Chondrocyte (in vitro differentiated cells): ENCODE measurements at regions not wholly inside any gene's neighbourhood (a gene's known extent, or its start where the extent isn't known, plus 50 kb on each side); places are given as distances from the start of the nearest gene placed in this dataset.
"Not testable (repeated sequence)": the region's sequence is repeated elsewhere in the genome, so short reads cannot be mapped to it uniquely, and the experiment has no call there.

Experiments
- DNase-seq: peaks from one replicate; pipeline ENCODE4 v3.0.0; 2021; ENCODE audit warnings: mixed read lengths, low spot score
- H3K27ac Mint-ChIP-seq: one replicate; pipeline ENCODE4 v1.8.0; 2021; ENCODE audit warnings: mild to moderate bottlenecking, moderate library complexity, mixed read lengths; ENCODE audit not compliant: unreplicated experiment
- H3K27me3 Mint-ChIP-seq: 2 replicates; pipeline ENCODE4 v1.8.0; 2021; ENCODE audit warnings: low read depth, mixed read lengths
- H3K36me3 Mint-ChIP-seq: 2 replicates; pipeline ENCODE4 v1.8.0; 2021; ENCODE audit warnings: low read depth, mixed read lengths
- H3K4me1 Mint-ChIP-seq: 2 replicates; pipeline ENCODE4 v1.8.0; 2021; ENCODE audit warnings: low read depth, mild to moderate bottlenecking, mixed read lengths
- H3K4me3 Mint-ChIP-seq: one replicate; pipeline ENCODE4 v1.8.0; 2021; ENCODE audit warnings: mild to moderate bottlenecking, moderate library complexity, mixed read lengths; ENCODE audit not compliant: unreplicated experiment
- H3K9me3 Mint-ChIP-seq: 2 replicates; pipeline ENCODE4 v1.8.0; 2021; ENCODE audit warnings: low read depth, mixed read lengths
- TF ChIP-seq, protein P1 (sequence below): fragments of 200-600 bp; sonication (generic); IDR thresholded peaks from 2 replicates; pipeline ENCODE4 v1.5.0; 2021; ENCODE audit warnings: antibody characterized with exemption, mild to moderate bottlenecking, moderate library complexity

GRCh38 chr4:75211422-75211821 is 278.5 kb downstream of the PARM1 start:
- TF ChIP-seq, protein P1, sequence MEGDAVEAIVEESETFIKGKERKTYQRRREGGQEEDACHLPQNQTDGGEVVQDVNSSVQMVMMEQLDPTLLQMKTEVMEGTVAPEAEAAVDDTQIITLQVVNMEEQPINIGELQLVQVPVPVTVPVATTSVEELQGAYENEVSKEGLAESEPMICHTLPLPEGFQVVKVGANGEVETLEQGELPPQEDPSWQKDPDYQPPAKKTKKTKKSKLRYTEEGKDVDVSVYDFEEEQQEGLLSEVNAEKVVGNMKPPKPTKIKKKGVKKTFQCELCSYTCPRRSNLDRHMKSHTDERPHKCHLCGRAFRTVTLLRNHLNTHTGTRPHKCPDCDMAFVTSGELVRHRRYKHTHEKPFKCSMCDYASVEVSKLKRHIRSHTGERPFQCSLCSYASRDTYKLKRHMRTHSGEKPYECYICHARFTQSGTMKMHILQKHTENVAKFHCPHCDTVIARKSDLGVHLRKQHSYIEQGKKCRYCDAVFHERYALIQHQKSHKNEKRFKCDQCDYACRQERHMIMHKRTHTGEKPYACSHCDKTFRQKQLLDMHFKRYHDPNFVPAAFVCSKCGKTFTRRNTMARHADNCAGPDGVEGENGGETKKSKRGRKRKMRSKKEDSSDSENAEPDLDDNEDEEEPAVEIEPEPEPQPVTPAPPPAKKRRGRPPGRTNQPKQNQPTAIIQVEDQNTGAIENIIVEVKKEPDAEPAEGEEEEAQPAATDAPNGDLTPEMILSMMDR, result no peak
- Mint-ChIP-seq H3K27ac (no peak overlapping the region), H3K4me3 (no peak overlapping the region), H3K27me3 (peaks cover 2% of the 10 kb centered on the region), H3K36me3 (no peaks in the 10 kb centered on the region), H3K4me1 (no peaks in the 10 kb centered on the region), H3K9me3 (peaks cover 6% of the 10 kb centered on the region)
- DNase-seq, result no peak

DNA sequence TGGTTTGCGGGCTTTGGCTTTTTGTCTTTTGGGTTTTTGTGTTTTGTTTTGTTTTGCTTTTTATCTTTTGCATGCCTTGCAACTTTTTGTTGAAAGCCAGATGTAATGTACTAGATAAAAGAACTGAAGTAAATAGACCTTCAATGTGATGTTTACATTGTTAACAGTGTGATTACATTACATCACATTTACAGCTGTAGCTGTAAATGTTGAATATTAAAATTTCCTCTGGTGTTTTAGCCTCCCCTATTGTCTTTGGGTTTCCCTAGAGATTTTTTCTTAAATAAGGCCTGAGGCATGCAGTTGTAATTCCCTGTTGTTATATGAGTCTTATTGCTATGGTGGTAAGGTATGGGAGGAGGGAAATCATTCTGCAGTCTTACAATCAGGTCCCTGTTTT is 275.0 kb downstream of the PARM1 start:
- no peaks in the 10 kb centered on the region for H3K27me3 Mint-ChIP-seq
- H3K4me3 Mint-ChIP-seq, result no peak overlapping the region
- no peak overlapping the region for H3K27ac Mint-ChIP-seq
- TF ChIP-seq, protein P1, result no peak
- DNase-seq, result no peak
- no peaks in the 10 kb centered on the region for H3K9me3 Mint-ChIP-seq
- H3K4me1 Mint-ChIP-seq, result no peaks in the 10 kb centered on the region
- H3K36me3 Mint-ChIP-seq, result no peaks in the 10 kb centered on the region

DNA sequence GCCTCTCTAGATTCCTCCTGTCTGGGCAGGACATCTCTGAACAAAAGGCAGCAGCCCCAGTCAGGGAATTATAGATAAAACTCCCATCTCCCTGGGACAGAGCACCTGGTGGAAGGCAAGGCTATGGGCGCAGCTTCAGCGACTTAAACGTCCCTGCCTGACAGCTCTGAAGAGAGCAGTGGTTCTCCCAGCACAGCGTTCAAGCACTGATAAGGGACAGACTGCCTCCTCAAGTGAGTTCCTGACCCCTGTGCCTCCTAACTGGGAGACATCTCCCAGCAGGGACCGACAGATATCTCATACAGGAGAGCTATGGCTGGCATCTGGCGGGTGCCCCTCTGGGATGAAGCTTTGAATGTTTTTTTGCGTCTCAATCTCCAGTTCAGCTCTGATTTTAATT is 262.2 kb downstream of the PARM1 start:
- H3K4me3 Mint-ChIP-seq, result no peak overlapping the region

GRCh38 chr4:75194180-75194579 is 261.3 kb downstream of the PARM1 start:
- Mint-ChIP-seq H3K27me3 (peaks cover 4% of the 10 kb centered on the region), H3K27ac (no peak overlapping the region), H3K4me3 (no peak overlapping the region), H3K9me3 (peaks cover 11% of the 10 kb centered on the region), H3K4me1 (no peaks in the 10 kb centered on the region), H3K36me3 (no peaks in the 10 kb centered on the region)
- no peak for DNase-seq
- TF ChIP-seq, protein P1, result no peak

More for the DNA sequence above, 262.2 kb downstream of the PARM1 start:
- H3K36me3 Mint-ChIP-seq, result no peaks in the 10 kb centered on the region
- H3K27me3 Mint-ChIP-seq, result peaks cover 4% of the 10 kb centered on the region
- TF ChIP-seq, protein P1, result no peak
- DNase-seq, result no peak
- no peaks in the 10 kb centered on the region for H3K4me1 Mint-ChIP-seq
- no peak overlapping the region for H3K27ac Mint-ChIP-seq
- H3K9me3 Mint-ChIP-seq, result peaks cover 11% of the 10 kb centered on the region

DNA sequence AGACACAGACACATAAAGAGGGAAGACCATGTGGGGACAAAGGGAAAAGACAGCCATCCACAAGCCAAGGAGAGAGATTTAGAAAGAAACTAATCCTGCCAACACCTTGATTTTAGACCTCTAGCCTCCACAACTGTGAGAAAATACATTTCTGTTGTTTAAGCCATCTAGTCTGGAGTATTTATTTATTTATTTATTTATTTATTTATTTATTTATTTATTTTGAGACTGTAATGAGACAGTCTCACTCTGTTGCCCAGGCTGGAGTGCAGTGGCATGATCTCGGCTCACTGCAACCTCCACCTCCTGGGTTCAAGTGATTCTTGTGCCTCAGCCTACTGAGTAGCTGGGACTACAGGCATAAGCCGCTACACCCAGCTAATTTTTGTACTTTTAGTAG is 259.3 kb downstream of the PARM1 start:
- not testable (repeated sequence) for H3K27ac Mint-ChIP-seq, H3K36me3 Mint-ChIP-seq, H3K9me3 Mint-ChIP-seq

DNA sequence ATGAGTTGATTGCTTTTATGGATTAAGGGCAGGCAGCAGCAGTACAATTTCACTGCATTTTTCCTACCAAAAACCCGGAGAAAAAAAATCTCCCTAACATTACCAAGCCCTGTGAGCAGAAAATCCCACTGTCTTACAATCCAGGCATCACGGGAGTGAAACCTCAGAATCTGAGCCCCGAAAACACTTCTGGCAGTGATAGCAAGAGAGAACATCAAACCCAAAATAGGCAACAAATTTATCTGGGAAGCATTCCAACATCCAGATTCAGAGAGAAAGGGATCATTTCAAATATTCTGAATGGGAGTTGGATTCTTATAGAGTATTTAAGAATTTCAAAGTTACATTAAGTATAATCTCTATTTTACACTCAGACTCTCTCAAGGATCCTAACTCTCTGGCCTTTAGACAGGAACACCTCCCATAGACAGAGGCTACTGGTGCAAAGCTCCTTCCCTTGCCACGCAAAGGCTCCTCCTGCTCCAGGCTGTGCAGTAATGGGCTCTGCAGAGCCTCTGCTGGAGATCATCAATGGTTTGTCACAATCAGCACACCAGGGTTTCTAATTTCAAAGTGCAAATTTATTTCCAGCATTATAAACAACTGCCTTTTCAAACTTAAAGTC is 256.9 kb downstream of the PARM1 start:
- Mint-ChIP-seq H3K27me3 (peaks cover 4% of the 10 kb centered on the region), H3K27ac (no peak overlapping the region), H3K36me3 (no peaks in the 10 kb centered on the region), H3K4me3 (no peak overlapping the region), H3K9me3 (no peaks in the 10 kb centered on the region), H3K4me1 (no peaks in the 10 kb centered on the region)
- no peak for DNase-seq
- TF ChIP-seq, protein P1, result no peak

More for the DNA sequence above, 259.3 kb downstream of the PARM1 start:
- H3K4me3 Mint-ChIP-seq, H3K27me3 Mint-ChIP-seq, H3K4me1 Mint-ChIP-seq, DNase-seq: not testable (repeated sequence)
